HG03460 (cell line): ENCODE measurements at regions not wholly inside any gene's neighbourhood (a gene's known extent, or its start where the extent isn't known, plus 50 kb on each side); places are given as distances from the start of the nearest gene placed in this dataset.
"Not testable (repeated sequence)": the region's sequence is repeated elsewhere in the genome, so short reads cannot be mapped to it uniquely, and the experiment has no call there.

Source experiments
- ATAC-seq: cut with Tn5 transposase; IDR thresholded peaks from one replicate; pipeline ENCODE4 v1.9.1; 2021; ENCODE audit not compliant: unreplicated experiment

- ATAC-seq = no peak
Measured at GRCh38 chr13:74747186-74747955, 613.2 kb upstream of the KLF12 start.

- ATAC-seq = no peak
Measured at GRCh38 chr13:74743992-74744391, 609.8 kb upstream of the KLF12 start.

GRCh38 chr13:74741732-74742131, 607.5 kb upstream of the KLF12 start:
- ATAC-seq = no peak

GRCh38 chr13:74732736-74733385, 598.7 kb upstream of the KLF12 start:
- ATAC-seq = no peak

GRCh38 chr13:74731731-74732130, 597.5 kb upstream of the KLF12 start:
- ATAC-seq = no peak

GRCh38 chr13:74730556-74731331, 596.5 kb upstream of the KLF12 start:
- ATAC-seq = no peak

DNA sequence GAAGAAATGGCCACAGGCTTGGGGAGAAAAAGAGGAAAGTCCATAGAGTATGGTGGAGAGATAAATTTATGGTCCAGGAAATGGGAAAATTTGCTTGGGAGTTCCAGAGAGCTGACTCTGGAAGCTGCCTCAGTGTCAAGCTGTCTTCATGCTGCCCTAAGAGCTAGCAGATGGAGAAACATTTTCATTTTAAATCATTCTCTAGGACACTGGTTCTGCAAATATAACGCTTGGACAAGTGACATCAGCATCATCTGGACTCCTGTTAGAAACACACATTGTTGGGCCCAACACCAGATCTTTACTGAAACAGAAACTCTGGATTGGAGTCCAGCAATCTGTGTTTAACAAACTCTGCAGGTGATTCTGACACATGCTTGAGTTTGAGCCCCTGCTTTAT, 592.0 kb upstream of the KLF12 start:
- ATAC-seq = no peak

DNA sequence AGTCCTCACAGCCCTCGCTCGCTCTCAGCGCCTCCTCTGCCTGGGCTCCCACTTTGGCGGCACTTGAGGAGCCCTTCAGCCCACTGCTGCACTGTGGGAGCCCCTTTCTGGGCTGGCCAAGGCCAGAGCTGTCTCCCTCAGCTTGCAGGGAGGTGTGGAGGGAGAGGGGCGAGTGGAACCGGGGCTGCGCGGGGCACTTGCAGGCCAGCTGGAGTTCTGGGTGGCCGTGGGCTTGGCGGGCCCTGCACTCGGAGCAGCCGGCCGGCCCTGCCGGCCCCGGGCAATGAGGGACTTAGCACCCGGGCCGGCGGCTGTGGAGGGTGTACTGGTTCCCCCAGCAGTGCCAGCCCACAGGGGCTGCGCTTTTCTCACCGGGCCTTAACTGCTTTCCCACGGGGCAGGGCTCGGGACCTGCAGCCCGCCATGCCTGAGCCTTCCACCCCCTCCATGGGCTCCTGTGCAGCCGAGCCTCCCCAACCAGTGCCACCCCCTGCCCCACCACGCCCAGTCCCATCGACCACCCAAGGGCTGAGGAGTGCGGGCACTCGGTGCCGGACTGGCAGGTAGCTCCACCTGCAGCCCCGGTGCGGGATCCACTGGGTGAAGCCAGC, 584.1 kb upstream of the KLF12 start:
- ATAC-seq = not testable (repeated sequence)

- no peak for ATAC-seq
Measured at GRCh38 chr13:74715718-74716117, 581.5 kb upstream of the KLF12 start.

- ATAC-seq = no peak
Measured at GRCh38 chr13:74710006-74710405, 575.8 kb upstream of the KLF12 start.

- no peak for ATAC-seq
Measured at GRCh38 chr13:74709226-74709625, 575.0 kb upstream of the KLF12 start.

- no peak for ATAC-seq
Measured at GRCh38 chr13:74708629-74709028, 574.4 kb upstream of the KLF12 start.

DNA sequence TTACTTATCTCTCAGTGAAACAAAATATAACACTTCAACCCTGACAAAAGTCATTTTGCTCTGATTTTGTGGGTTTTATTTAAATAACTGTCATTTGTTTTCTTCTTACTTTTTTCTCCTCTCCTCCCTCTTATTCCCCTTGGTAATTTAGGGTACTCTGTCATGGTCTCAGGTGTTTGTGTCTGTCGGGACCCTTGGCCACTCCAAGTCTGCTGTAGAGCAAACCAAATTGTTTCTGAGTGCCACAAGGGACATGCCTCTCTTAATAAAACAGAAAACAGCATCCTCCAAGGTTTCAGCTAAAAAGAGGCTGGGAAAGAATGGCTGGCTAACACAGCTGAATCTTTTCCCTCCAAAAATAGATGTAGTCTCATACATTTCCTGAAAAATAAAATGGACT, 573.1 kb upstream of the KLF12 start:
- ATAC-seq = no peak

GRCh38 chr13:74706801-74707200, 572.6 kb upstream of the KLF12 start:
- no peak for ATAC-seq

GRCh38 chr13:74705438-74705837, 571.2 kb upstream of the KLF12 start:
- no peak for ATAC-seq

GRCh38 chr13:74703855-74704387, 569.7 kb upstream of the KLF12 start:
- no peak for ATAC-seq

DNA sequence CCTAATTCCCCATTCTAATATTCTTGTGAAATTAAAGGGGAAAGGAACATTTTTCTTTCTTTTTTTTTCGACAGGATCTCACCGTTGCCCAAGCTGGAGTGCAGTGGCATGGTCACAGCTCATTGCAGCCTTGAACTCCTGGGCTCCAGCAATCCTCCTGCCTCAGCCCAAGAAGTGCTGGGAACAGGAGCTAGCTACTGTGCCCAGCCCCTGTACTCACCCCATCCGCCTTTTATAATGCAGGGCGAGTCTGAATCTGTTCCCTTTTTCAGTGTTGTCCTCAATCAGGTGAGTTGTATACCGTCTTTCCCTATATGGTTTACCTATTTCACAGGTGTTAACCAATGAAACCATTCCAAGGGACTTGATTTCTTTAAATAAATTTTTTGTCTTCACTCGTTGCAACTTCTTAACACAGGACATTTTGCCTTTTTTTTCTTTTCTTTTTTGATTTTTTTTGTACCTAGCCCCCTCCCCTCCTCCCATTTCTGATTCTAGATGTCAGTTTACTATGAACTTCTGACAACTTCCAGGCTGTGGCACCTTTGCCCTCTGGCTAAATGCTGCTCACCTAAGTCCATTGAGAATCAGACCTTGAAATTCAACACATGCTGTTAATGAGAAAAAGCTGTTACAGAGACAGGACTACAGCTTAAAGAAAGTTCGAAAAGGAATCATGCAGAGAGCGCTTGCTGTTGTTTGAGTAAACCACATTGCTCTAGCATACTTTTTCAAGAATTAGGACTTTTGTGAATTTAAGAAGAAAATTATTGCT, 562.1 kb upstream of the KLF12 start:
- no peak for ATAC-seq

- no peak for ATAC-seq
Measured at GRCh38 chr13:74695021-74695800, 561.0 kb upstream of the KLF12 start.

DNA sequence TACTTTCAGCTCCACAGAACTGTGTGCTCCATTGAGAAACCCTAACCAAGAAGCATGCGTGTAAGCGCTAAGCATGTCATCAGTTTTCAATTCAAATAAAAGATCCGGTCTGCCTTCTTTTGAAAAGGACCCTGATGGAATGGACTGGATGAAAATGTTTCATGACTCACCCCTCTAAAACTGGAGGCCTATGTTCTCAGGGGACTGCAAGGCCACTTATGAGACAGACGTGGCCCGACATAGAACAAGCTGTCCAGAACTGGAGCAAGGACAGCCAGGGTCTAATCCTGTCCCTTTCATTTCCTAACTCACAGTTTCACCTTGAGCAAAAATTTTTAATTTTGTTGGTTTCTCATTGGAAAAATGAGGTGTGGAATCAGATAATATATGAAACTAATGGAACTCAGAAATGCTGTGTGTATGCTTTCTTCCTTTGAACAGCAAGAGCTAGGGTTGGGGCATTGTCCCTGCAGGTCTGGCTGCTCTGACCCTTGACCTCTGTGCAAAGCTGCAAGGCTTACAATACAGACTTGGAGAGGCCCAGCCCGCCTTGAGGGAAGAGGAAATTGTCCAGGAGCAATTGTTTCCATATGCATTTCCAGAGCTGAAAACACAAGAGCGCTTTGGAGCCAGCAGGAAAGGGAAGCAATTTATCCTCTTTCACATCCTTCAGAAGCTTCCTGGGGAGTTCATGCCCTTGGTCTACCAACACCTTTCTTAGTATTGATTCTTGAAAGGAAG, 553.4 kb upstream of the KLF12 start:
- no peak for ATAC-seq
